HPDE6-E6E7 (cell line): ENCODE measurements at regions not wholly inside any gene's neighbourhood (a gene's known extent, or its start where the extent isn't known, plus 50 kb on each side); places are given as distances from the start of the nearest gene placed in this dataset.

ENCODE experiments used
- DNase-seq: peaks from one replicate; pipeline ENCODE4 v3.0.0; 2011; ENCODE audit warnings: missing footprints; ENCODE audit errors: extremely low spot score

DNA sequence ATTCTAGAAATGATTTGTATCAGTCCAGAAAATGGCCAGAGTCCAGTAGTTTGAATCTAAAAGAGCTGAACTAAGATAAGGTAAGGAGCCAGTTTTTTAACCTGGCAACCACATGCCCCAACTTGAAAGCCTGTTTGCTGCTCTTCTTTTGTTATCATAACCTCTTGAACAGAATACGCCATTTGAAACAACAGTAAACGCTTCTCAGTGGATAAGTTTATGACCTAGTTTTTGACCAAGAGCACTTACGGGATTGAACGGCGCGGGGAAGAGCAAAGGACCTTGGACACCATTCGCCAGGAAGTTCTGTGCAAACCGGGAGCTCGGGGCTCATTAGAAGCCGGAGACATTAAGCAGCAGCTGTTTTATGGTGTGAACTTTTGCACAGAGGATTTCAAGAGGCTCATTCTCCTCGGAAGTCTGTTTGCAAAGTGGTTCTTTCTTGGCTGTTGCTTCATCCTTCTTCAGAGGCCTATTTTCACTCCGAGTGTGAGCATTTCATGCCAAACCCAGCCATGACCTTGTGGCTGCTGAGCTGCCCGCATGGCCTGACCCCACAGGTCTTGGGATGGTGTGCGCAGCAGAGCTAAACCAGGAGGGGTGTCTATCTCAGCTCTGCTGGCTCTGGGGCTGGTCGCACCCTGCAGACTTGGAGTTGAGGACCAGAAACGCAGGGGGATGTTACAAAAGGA lies 215.1 kb downstream of the SOX4 start:
- DNase-seq, result no peak

DNA sequence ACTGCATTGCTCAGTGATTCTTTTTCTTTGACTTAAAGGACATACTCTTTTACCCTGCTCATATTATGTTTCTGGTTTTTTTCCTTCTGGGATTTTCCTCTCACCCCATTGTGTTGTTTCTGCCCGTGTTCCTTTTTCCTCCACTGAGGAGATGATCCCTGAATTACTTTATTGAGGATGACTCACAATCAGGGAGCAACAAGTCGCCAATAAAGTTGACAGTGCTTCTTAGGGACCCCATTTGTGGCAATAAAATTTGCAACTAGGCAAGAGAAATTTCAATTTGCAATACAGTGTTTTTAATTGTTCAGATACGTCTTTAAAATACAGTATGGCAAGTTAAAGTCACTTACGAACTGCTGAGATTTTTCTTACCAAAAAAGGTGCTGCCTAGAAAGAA lies 217.9 kb downstream of the SOX4 start:
- no peak for DNase-seq

DNA sequence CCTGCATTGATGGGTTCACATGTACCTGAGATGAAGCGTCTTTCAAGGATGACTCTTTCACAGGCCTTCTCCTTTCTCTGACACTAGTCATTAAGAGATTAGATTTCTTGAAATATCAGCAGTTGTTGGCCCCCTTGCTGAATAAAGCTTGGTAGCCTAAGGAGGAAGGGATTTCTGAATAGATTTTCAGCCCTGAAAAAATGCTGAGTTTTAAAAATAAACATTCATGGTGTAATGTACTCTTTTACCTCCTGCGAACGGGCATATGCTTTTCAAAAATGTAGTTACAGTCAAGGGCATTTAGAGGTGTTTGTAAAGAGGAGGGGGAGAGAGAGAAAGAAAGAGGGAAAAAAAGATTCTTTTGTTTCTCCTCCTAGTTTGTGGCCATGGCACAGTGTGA lies 222.7 kb downstream of the SOX4 start:
- DNase-seq, result no peak

DNA sequence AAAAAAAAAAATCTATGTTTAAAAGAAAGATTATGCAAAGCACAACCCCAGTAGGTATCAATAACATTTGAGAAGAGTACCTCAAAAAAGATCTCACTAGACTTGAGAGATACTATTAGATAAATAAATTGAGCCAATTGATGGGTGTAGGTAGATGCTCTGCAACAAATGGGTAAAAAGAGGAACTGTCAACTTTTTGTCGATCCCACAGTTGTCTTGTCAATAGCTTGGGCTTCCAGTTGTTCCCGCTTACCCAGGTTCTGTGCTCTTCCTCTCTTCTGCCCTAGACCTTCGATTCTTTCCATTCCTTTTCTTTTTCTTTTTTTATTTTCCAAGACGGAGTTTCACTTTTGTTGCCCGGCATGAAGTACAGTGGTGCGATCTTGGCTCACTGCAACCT lies 226.9 kb downstream of the SOX4 start:
- no peak for DNase-seq

DNA sequence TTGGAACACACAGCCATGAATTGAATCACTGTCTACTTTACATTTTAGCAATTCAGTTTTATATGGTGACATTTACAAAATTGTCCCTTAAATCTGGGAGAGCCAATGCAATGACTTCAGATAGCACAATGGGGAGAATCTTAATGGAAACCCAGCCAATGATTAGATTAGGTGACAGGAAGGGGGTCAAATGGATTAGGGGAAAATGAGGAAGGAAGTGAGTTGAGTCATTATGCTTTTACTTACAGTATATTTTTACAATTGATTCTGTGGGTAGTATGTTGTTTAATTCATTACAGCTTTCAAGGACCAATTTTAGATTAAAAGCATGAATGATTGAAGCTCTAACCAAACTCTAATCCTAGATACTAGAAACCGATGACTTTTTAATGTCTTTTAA lies 229.8 kb downstream of the SOX4 start:
- DNase-seq, result no peak

DNA sequence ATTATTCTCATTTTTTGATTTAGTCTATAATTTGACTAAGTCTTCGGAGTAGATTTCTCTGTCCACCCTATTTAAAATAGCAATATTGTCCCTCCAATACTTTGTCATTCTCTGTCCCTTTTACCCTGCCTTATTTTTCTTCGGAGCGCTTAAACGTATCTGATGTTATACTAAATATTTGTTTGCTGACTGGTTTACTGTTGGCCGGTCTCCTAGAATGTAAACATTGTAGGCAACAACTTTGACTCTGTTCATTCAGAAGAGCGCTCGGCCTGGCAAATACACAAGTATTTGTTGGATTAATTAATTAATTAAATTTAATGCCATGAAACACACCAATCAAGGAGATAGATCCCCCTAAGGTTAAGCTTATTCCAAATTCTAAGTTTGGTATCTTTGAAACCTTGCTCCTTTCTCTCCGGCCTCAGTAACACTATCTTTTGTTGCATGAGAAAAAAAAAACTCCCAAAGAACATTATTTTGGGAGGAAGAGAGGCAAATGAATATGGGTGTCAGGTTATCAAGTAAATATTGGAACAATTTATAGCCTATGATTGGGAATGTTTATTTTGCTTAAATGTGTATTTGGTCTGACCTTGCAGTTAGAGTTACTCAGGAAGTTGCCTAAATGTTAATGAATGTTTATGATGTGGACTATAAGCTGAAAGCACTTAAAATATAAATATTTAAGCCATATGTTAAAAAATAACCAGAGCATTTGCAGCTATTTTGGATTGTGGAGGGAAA lies 231.1 kb downstream of the SOX4 start:
- DNase-seq, result no peak

DNA sequence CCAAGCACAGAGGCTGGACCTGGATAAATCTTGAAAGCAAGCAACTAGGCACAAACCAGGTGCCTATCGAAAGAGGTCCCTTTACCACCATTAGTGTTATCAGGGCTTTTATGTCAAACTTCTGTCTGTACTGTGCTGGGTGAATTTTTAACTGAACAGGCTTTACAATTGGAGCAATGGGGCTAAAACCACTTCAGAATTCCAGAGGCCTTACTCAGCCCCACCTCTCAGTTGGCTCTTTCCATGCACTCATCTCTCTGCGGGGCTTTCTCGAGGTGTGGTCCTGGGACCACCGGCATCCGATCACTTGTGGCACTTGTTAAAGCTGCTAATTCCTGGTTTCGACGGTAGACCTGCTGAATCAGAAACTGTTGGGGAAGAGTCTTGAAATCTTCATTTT lies 232.5 kb downstream of the SOX4 start:
- DNase-seq, result no peak

DNA sequence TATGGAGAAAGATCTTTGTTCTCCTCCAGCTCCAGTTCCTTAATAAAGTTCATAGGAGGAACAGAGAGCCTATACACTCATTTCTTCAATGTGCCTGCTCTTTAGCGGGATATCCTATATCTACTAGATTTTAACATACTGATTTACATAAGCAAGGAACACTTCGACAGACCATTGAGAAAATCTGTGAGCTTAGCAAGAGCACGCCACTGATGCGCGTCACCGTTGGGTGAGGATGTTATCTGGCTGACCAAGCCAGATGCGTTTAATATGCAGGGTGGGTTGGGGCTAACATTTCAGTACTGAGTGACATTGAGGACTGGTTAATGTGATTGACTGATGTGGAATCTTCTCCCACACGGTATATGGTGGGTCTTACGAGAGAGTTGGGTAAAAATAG lies 233.4 kb downstream of the SOX4 start:
- DNase-seq, result no peak

DNA sequence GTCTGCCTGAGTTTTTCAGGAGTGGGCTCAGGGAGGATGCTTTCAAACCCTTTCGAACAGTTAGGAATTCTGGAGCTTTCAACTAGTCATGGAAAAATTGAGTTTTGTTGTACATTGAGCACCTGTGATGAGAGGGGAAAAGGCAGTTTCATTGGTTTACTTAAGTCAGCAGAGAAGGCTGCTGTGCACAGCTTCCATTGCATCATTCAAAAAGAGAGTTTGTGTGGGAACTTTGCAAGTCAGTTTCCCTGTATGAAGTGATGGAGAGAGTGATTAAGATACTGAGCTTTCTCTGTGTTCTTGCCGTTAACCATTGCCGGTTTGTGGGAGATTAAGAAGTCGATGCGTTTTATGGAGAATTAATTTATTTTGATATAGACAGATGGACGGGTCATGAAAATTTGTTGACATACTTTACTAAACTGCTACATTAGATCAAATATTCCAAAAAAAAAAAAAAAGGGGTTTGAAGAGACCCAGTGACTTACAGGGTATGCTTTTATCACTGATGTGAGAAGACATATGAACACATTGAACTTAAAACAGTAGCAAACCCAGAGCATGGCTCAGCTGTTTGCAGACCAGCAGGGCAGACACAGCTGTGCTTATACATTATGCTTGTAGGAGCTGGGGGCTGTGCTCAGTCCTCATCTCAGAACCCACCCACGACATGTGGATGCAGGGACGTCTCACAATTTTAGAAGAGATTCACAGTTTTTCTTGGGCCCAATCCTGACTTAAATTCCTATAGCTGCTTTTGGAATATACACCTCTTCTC lies 234.1 kb downstream of the SOX4 start:
- no peak for DNase-seq

DNA sequence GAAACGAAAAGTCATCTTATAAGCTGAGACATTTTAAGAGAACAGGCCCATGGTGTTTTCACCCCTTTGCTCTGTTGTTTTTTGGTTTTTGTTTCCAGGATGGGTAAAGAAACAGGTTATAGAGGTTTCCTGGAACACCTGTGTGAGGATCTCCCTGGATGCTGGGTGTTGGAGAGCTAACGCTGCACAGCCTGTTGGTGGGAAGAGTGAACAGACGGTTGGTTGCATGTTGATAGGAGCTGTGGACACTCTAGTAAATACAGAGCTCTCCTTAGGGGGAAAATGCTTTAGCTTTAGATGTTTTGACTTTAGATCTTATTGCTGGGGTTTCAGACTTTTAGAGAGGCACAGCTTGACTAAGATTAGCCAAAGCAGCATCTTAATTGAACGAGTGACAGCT lies 235.2 kb downstream of the SOX4 start:
- DNase-seq, result no peak

DNA sequence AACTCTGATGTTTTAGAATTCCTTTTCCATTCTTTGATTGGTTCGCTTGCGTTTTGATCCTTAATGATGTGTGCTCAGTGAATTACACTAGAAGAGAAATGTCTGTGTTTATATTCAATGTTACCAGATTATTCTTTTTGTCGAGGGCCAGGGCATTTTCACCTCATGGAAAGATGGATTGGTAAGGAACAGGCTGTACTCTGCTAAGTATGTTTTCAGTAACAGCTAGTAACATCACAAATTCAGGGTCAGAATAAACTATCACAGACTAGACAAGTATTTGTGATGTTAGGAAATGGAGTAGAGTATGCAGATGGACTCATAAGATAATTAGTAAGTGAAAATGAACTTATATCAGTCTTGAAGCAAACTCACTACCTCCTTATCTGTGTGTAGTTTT lies 235.6 kb downstream of the SOX4 start:
- no peak for DNase-seq

DNA sequence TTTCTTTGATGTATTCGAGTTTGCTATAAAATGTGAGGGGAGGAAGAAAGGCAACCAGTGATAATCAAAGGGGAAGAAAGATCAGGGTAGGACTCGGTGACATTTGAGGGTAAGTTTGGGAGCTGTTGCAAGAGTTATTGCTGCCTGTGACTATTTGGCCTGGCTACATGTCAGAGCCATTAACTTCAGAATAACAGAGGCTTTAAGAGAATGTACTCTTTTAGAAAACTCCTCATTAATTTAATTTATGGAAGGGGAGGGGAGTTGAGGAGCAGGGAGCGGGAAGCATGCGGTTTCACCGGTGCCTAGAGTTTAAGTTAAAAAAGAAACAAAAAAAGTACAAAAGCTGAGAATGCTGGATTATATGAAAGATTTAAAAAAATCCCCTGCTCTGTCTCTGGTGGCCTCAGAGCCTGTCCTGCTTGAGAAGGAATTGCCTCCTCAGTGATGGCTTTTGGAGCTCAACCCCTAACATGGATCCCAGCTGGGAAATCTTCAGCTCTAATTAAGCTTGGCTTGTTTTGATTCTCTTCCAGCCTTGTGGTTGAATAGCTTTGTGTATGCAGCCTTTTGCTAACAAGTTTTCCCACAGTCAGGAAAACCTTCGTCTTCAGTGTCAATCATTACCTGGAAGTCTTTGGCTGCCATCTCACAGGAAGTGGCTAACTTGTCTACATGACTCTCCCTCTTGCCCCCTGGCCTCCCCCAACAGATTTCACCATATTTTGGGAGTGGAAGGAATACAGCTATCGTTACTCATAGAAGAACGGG lies 238.2 kb downstream of the SOX4 start:
- no peak for DNase-seq

DNA sequence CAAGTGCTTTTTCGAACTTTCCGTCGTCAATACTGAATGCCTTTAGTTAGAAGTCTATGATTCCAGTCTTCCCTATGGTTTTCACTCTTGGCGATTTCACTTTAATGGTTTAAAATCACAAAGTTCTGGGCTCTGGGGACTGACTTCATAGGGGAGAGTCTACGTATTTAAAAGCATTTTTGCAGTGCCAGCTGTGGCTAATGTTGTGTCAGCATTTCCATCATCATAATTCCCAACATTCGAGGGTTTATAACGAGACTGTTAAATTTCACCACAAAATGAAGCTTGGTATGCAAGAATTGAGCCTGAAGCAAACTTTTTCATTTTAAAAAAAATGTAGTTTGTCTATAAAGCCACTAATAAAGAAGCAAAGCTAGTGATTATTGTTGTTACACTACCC lies 242.7 kb downstream of the SOX4 start:
- DNase-seq, result no peak

DNA sequence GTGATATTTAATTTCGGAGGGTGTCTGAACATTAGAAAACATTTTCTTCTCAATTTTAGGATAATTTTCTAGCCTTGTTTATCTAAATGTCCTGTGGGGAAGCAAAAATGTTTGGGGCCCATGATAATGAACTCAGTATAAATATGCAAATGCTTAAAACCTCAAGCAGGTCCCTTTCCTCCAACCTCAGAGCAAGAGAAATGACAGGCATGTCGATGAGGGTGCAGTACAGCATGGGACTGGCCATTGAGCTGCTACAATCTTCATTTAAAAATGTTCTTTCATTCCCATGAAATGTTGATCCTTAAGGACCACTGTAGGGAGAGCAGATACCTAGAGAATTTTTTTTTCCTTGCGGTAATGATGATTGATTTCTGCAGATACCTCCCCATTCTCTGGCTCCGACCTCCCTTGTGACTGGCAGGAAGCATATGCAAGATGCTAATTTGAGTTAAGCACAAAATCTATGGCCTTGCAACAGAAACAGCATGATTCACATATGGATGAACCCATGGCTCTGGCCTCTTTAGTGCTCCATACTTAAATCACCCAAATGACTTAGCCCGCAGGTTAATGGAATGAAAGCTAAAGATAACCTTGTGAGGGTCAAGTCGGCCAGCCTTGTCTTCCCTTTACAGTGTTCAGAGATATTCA lies 243.3 kb downstream of the SOX4 start:
- DNase-seq, result no peak

DNA sequence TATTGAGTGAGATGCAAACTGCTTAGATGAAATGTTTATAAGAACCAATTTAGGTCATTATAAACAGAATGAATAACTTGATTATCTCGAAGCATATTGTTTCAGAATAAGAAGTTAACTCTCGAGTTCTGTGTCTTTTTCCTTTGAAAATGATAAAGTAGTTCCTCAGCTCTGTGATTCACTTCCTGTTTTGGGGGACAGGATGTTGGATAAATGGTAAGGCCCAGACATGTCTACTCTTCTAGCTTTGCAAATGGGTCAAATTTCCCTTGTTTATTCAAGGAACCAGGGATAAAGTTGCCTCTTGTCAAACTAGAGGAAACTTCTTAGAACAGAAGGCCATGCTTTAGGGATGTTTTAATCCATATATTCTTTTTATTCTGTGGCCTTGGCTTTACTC lies 246.9 kb downstream of the SOX4 start:
- no peak for DNase-seq

DNA sequence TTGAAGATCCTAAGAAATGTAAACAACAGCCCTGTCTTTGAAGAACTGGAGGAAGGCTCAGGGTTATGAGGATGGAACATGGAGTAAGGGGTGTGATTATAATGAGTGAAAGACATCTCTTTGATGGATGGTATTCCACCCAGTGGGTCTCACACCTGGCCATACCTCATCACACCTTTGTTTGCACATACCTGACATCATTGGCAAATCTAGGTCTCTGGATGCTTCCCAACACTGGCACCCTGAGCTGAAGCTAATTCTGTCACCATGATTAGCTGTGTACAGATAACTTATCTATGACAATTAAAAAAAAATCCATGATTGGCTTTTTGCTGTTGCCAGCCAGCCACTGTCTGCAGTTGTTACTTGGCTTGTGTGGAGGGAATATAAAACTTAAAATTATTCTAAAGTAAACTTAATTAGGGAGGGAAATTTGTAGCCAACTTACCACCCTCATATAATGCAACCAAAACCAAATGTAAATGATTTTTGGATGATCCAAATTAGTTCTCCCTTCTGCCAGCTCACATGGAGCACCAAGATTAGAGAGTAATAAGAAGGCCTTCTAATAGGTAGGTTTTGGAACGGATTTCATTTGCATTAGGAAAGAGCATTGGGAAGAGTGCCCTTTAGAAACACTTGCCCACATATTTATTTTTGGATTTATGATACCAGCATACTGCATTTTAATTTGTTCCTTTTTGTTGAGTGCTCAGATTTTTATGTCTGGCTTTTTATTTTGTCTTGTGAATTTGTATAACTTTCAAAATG lies 249.5 kb downstream of the SOX4 start:
- DNase-seq, result no peak

DNA sequence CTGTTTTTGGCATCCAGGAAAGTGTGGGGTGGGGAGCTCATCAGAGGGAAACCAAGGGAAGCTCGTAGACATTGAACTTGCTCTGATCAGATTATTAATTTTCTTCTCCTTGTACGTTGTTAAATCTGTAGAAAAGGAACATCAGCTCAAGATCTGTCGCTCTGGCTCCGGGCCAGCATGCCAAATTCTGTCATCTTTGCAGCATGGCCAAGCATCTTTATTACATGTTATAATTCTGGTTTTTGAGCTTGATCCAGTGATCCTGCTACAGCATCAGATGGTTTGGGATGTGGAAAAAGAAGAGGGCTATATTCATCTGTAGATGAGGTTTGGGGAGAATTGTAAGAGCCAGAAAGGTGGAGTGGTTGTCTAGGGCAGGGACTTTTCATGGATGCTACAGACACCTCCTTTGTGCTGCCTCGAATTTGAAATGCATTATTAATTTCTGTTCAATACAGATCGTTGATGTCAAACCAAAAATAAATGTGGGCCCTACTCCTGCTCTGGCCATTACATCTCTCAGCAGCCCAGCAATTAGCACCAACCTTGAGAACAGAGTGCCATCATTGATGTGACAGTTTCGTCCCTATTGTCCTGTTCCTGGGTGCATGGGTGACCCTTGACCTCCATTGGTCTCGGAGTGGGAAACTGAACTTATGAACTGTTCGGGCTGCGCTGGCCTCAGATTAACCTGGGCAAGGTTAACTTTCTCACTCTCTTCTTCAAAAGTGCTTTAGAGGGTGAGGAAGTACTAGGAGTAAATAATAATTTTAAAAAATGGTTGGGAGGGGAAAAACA lies 250.8 kb downstream of the SOX4 start:
- DNase-seq, result no peak

DNA sequence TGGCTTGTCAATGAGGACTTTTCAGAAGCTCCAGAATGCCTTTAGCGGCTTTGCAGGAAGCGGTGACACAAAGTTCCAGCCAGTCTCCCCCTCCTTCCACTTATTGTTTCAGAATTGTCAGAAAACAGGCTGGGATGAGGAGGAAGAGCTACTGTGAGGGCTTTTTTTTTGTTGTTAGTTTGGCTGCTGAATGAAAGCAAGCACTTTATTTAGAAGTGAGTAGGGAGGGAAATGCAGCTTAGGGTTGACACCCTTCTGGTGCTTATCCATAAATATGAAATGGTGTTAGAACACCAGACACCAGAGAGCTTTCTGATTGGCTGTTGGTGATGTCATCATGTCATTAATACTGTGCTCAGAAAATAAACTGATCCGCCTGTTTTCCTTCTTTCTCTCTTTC lies 251.5 kb downstream of the SOX4 start:
- no peak for DNase-seq

DNA sequence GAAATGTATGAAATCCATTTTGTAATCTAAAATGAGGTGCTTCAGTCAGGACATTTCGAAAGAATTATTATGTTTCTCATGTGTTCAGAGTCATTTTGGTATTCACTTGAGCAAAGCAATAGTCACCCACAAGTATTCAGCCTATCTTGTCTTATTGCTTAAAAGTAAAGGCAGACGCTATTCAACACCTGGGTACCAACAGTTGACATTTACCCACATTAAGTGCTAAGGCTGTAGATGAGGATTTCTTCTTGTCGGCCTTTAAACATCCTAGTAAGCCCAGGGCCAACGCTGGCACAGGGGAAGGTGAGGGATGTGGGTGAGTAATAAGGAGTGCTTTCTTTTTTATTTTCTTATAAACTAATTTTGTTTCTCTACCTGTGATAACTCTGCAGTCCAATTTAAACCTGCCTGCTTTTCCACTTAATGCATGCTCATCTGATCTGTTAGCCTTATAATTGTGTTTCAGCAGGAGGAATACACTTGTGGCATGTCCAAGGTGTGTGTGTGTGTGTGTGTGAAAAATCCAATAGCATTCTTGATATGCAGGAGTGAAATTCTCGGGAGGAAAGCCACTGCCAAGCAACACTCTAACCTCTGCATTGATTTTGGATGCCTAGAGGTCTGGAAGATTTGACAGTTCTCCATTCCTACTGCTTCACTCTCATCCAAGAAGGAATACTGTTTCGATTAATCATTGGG lies 252.0 kb downstream of the SOX4 start:
- no peak for DNase-seq
